Thoracic aorta (tissue), 2 donors: ENCODE measurements at regions not wholly inside any gene's neighbourhood (a gene's known extent, or its start where the extent isn't known, plus 50 kb on each side); places are given as distances from the start of the nearest gene placed in this dataset.

Source experiments
- ATAC-seq: fragments of 150-250 bp; one replicate; pipeline ENCODE4 v1.8.0; 2017; ENCODE audit warnings: low read depth; ENCODE audit not compliant: insufficient number of reproducible peaks, low FRiP score
- DNase-seq: peaks from one replicate; pipeline ENCODE4 v3.0.0-alpha.2; 2020; ENCODE audit warnings: low spot score
- H3K27ac ChIP-seq, 2 donors: fragments of 200-600 bp; sonication (generic); 1 replicate in 1 of 2; 2 replicates in 1 of 2; pipeline ENCODE4 v1.5.1; 2016; ENCODE audit warnings: mild to moderate bottlenecking in 2 of 2, moderate library complexity in 2 of 2
- H3K27me3 ChIP-seq: fragments of 200-600 bp; sonication (generic); replicated peaks from 2 replicates; pipeline ENCODE4 v1.6.0; 2016; ENCODE audit warnings: mild to moderate bottlenecking; ENCODE audit not compliant: insufficient read depth
- H3K36me3 ChIP-seq: fragments of 200-600 bp; sonication (generic); one replicate; pipeline ENCODE4 v1.5.1; 2016
- H3K4me1 ChIP-seq, 2 donors: fragments of 200-600 bp; sonication (generic); 1 replicate in 1 of 2; 2 replicates in 1 of 2; pipeline versions ENCODE4 v1.5.1 to v1.6.0; 2016; ENCODE audit warnings: low read depth in 2 of 2, mild to moderate bottlenecking in 1 of 2; ENCODE audit not compliant: control insufficient read depth in 1 of 2
- H3K4me3 ChIP-seq: fragments of 200-600 bp; sonication (generic); 2 replicates; pipeline ENCODE4 v1.5.1; 2016; ENCODE audit warnings: mild to moderate bottlenecking
- H3K9me3 ChIP-seq: fragments of 200-600 bp; sonication (generic); 2 replicates; pipeline ENCODE4 v1.5.1; 2016
- TF ChIP-seq, protein P1 (sequence below): fragments of 200-600 bp; sonication (generic); IDR thresholded peaks from one replicate; pipeline ENCODE4 v1.5.1; 2019; ENCODE audit warnings: antibody characterized with exemption

DNA sequence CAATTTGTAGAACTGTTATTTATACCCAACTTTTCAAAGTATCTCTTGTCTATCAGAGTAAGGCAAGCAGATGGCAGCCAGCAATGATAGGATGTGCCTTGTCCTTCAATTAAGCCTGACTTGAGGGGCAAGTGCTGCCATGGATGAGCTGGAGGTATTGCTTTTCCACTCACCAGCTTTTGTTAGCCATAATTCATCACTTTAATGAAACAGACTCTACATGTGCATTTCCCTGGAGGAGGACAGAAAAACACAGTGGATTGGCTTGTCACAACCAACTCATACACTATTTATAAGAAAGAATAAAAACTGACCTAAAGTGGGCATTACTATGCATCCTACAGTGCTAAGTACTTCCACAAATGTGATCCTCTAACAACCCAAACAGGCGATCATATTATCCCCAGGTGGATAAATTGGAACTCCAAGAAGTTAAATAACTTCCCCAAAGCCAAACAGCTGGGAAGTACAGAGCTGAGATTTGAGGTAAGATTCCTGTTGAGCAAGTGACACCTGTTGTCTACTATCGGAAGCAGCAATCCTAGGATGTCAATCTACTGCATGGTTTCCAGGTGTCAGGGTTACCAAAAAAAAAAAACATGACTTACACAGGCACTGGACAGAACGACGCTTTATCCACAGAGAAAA lies 73.9 kb upstream of the NRSN1 start:
- ATAC-seq = no peak
- no peaks in the 10 kb centered on the region for H3K36me3 ChIP-seq
- H3K4me1 ChIP-seq = no peaks in the 10 kb centered on the region
- TF ChIP-seq, protein P1, sequence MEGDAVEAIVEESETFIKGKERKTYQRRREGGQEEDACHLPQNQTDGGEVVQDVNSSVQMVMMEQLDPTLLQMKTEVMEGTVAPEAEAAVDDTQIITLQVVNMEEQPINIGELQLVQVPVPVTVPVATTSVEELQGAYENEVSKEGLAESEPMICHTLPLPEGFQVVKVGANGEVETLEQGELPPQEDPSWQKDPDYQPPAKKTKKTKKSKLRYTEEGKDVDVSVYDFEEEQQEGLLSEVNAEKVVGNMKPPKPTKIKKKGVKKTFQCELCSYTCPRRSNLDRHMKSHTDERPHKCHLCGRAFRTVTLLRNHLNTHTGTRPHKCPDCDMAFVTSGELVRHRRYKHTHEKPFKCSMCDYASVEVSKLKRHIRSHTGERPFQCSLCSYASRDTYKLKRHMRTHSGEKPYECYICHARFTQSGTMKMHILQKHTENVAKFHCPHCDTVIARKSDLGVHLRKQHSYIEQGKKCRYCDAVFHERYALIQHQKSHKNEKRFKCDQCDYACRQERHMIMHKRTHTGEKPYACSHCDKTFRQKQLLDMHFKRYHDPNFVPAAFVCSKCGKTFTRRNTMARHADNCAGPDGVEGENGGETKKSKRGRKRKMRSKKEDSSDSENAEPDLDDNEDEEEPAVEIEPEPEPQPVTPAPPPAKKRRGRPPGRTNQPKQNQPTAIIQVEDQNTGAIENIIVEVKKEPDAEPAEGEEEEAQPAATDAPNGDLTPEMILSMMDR = no peak
- H3K9me3 ChIP-seq = no peaks in the 10 kb centered on the region
- H3K4me3 ChIP-seq = no peak overlapping the region
- no peak overlapping the region for H3K27ac ChIP-seq
- no peaks in the 10 kb centered on the region for H3K27me3 ChIP-seq
- DNase-seq = no peak

DNA sequence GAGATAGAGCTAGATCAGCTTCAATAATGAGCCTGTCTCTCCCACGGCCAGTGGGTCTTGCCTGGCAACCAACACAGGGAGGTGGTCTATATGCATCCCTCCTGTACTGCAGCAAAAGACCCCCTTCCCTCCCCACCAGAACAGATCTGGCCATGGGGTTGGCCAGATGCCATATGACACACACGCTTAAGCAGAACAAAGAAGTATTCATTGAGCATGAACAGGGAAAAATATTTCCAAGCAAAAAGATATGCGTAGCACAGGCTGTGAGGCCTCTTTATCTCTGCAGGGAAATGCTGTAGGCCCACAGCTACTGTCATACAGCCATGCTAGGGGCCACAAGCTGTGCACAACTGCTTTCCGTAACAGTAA lies 73.4 kb upstream of the NRSN1 start:
- Histone ChIP-seq H3K27ac (no peak overlapping the region), H3K27me3 (no peaks in the 10 kb centered on the region), H3K4me1 (no peaks in the 10 kb centered on the region), H3K9me3 (no peaks in the 10 kb centered on the region), H3K36me3 (no peaks in the 10 kb centered on the region), H3K4me3 (no peak overlapping the region)
- TF ChIP-seq, protein P1 = no peak
- ATAC-seq (no peak), DNase-seq (no peak)

DNA sequence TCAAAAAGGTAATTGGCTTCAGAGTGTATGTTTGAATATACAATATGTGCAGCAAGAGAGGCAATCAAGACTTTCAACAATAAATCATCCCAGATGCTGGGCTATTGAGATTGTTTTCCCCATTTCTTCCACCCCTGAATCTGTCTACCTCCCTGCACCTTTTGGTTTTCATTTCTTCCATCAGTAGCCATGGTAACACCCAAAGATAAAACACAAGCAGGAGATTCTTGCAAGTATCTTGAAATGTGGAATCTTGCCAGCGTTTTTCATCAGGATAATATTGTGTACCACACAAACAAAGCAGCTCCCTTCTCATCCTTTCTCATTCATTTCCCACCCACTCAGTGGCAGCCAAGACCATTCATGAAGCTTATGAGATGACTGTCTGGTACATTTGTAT lies 73.0 kb upstream of the NRSN1 start:
- Histone ChIP-seq H3K36me3 (no peaks in the 10 kb centered on the region), H3K4me3 (no peak overlapping the region), H3K4me1 (no peaks in the 10 kb centered on the region), H3K9me3 (no peaks in the 10 kb centered on the region), H3K27ac (no peak overlapping the region), H3K27me3 (no peaks in the 10 kb centered on the region)
- ATAC-seq (no peak), DNase-seq (no peak)
- TF ChIP-seq, protein P1 = no peak

DNA sequence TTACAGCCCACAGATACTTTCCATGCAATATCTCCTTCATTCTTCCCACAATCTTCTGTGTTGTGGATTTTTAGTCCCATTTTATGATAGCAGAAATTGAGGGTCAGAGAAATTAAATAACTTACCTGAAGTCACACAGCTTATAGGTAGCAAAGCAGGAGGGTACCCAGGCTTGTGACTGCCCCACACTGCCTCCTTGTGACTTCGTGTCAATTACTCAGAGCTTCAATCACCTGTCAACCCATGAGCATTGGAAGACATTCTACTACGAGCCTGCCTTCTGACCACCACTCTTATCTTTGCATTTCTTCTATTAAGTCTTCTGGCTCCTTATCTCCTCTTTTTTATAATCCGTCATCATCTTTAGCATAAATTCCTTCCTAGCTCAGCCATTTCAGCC lies 71.6 kb upstream of the NRSN1 start:
- DNase-seq (no peak), ATAC-seq (no peak)
- Histone ChIP-seq H3K4me1 (no peaks in the 10 kb centered on the region), H3K27ac (no peak overlapping the region), H3K9me3 (no peaks in the 10 kb centered on the region), H3K27me3 (no peaks in the 10 kb centered on the region), H3K36me3 (no peaks in the 10 kb centered on the region), H3K4me3 (no peak overlapping the region)
- TF ChIP-seq, protein P1 = no peak

DNA sequence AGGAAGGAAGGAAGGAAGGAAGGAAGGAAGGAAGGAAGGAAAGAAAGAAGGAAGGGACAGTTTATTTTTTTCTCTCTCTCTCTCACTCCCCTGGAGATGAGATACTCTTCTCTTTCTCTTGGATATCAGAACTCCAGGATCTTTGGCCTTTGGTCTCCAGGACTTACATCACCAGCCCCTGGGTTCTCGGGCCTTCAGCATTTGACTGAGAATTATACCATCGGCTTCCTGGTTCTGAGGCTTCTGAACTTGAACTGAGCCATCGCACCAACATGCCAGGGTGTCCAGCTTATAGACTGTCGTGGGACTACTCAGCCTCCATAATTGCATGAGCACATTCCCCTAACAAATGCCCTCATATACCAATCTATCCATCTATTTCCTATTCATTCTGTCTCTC lies 69.4 kb upstream of the NRSN1 start:
- TF ChIP-seq, protein P1 = no peak
- no peak overlapping the region for H3K27ac ChIP-seq
- ATAC-seq (no peak), DNase-seq (no peak)
- H3K27me3 ChIP-seq = no peaks in the 10 kb centered on the region
- H3K4me1 ChIP-seq = no peaks in the 10 kb centered on the region
- H3K4me3 ChIP-seq = no peak overlapping the region
- H3K36me3 ChIP-seq = no peaks in the 10 kb centered on the region
- no peaks in the 10 kb centered on the region for H3K9me3 ChIP-seq
